OCI-LY7 (cell line): ENCODE measurements at regions not wholly inside any gene's neighbourhood (a gene's known extent, or its start where the extent isn't known, plus 50 kb on each side); places are given as distances from the start of the nearest gene placed in this dataset.
"Not testable (repeated sequence)": the region's sequence is repeated elsewhere in the genome, so short reads cannot be mapped to it uniquely, and the experiment has no call there.

Source experiments
- BruUV-seq: library from RNA; stranded (reverse); fragments of 400-500 nt; replicated peaks from 2 replicates; lab custom pipeline; 2021; lab: Mats Ljungman, UMichigan
- CTCF ChIA-PET: fragments of 300-600 bp; sonication (Branson Sonifier 250); formaldehyde crosslinking; loops from one replicate; lab custom pipeline; 2022; ENCODE audit warnings: antibody characterized with exemption; ENCODE audit not compliant: unreplicated experiment; lab: Charles Lee
- POLR2A ChIA-PET: fragments of 300-600 bp; sonication (Branson Sonifier 250); formaldehyde crosslinking; loops from one replicate; lab custom pipeline; 2022; ENCODE audit warnings: antibody characterized with exemption; lab: Charles Lee
- DNase-seq: peaks from one replicate; pipeline ENCODE4 v3.0.0-alpha.2; 2015; ENCODE audit warnings: low spot score
- H2AFZ ChIP-seq: fragments of 200-600 bp; sonication (generic), shearing (Covaris generic); 2 replicates; pipeline ENCODE4 v1.6.1; 2014; ENCODE audit warnings: mild to moderate bottlenecking, antibody characterized with exemption, low read length, moderate library complexity
- H3K27ac ChIP-seq: fragments of 200-600 bp; sonication (generic); 2 replicates; pipeline ENCODE4 v1.5.1; 2014; ENCODE audit warnings: mixed run types, low read depth, mild to moderate bottlenecking, moderate library complexity, low read length, inconsistent platforms; ENCODE audit not compliant: poor library complexity, severe bottlenecking
- H3K36me3 ChIP-seq: fragments of 200-600 bp; sonication (generic); 2 replicates; pipeline ENCODE4 v1.6.1; 2014; ENCODE audit warnings: mild to moderate bottlenecking, antibody characterized with exemption, low read length, moderate library complexity, mixed read lengths; ENCODE audit not compliant: insufficient read depth
- H3K4me1 ChIP-seq: fragments of 200-600 bp; sonication (generic); 2 replicates; pipeline ENCODE4 v1.5.1; 2014; ENCODE audit warnings: mild to moderate bottlenecking, low read length; ENCODE audit not compliant: insufficient read depth, poor library complexity, severe bottlenecking
- H3K4me2 ChIP-seq: fragments of 200-600 bp; sonication (generic); 2 replicates; pipeline ENCODE4 v1.6.1; 2014; ENCODE audit warnings: mild to moderate bottlenecking, low read length
- H3K4me3 ChIP-seq: fragments of 200-600 bp; sonication (generic); 2 replicates; pipeline ENCODE4 v1.5.1; 2014; ENCODE audit warnings: mild to moderate bottlenecking, low read depth, low read length; ENCODE audit not compliant: poor library complexity, severe bottlenecking
- H3K79me2 ChIP-seq: fragments of 200-600 bp; sonication (generic); 2 replicates; pipeline ENCODE4 v1.6.1; 2016; ENCODE audit warnings: low read depth, mild to moderate bottlenecking, low read length, moderate library complexity, mixed read lengths; ENCODE audit not compliant: insufficient read depth
- H3K9me2 ChIP-seq: fragments of 200-600 bp; sonication (generic); 2 replicates; pipeline ENCODE4 v1.6.1; 2016; ENCODE audit warnings: mild to moderate bottlenecking, low read length, mixed read lengths; ENCODE audit not compliant: insufficient read depth
- H3K9me3 ChIP-seq: fragments of 200-600 bp; sonication (generic); 2 replicates; pipeline ENCODE4 v1.6.1; 2014; ENCODE audit warnings: mild to moderate bottlenecking, mixed run types, low read length, mixed read lengths
- H4K20me1 ChIP-seq: fragments of 200-600 bp; sonication (generic); 2 replicates; pipeline ENCODE4 v1.6.1; 2014; ENCODE audit warnings: mild to moderate bottlenecking, antibody characterized with exemption, low read length, moderate library complexity, mixed read lengths; ENCODE audit not compliant: insufficient read depth
- CTCF ChIP-seq: fragments of 200-600 bp; sonication (generic); conservative IDR thresholded peaks from 2 replicates; pipeline ENCODE4 v1.5.1; 2014; ENCODE audit warnings: mild to moderate bottlenecking, antibody characterized with exemption, low read length, moderate library complexity, mixed read lengths
- EZH2phosphoT487 ChIP-seq: fragments of 200-600 bp; sonication (generic); IDR thresholded peaks from 2 replicates; pipeline ENCODE4 v1.6.1; 2018; ENCODE audit warnings: low read depth, borderline replicate concordance, mild to moderate bottlenecking, mixed run types, antibody characterized with exemption, low read length, moderate library complexity, mixed read lengths
- intact Hi-C: fragments of 100-400 bp; cut with micrococcal nuclease; formaldehyde crosslinking; loops from one replicate; pipeline ENCODE4 v1.10.0; 2022; ENCODE audit not compliant: unreplicated experiment

GRCh38 chr5:135149229-135149955 lies 115.4 kb upstream of the PITX1 start:
- DNase-seq, result no peak
- CTCF ChIA-PET, result no interaction called here
- Histone ChIP-seq H3K27ac (no peak overlapping the region), H3K4me3 (no peak overlapping the region), H4K20me1 (no peaks in the 10 kb centered on the region), H3K9me2 (no peaks in the 10 kb centered on the region), H2AFZ (no peak overlapping the region), H3K79me2 (no peaks in the 10 kb centered on the region), H3K36me3 (peaks cover 3% of the 10 kb centered on the region; the same call in 1 of the 2 replicates), H3K4me2 (no peak overlapping the region), H3K9me3 (no peaks in the 10 kb centered on the region), H3K4me1 (no peaks in the 10 kb centered on the region)
- POLR2A ChIA-PET, result no interaction called here
- no peak for TF ChIP-seq CTCF
- BruUV-seq, result no TSS peak
- intact Hi-C loops, result no loop called here

DNA sequence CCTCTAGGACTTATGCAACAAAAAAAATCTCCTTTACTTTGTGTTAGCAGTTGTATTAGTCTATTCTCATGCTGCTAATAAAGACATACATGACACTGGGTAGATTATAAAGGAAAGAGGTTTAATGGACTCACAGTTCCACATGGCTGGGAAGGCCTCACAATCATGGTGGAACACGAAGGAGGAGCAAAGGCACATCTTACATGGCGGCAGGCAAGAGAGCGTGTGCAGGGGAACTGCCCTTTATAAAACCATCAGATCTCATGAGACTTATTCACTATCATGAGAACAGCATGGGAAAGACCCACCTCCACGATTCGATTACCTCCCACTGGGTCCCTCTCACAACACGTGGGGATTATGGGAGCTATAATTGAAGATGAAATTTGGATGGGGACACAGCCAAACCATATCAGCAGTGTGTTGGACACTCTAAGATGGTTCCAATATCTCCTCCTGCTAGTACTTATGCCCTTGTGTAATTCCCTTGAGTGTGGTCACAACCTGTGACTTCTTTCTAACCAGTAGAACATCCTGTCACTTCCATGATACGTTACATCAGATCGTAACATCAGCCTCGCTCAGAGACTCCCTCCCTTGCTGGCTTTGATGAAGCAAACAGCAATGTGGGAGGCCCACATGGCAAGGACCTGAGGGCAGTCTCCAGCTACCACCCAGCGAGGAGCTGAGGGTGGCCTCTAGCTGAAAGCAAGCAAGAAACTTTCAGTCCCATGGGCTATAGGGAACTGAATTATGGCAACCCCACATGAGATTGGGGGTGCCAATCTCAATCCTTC lies 113.5 kb upstream of the PITX1 start:
- Histone ChIP-seq H3K79me2 (no peaks in the 10 kb centered on the region), H3K9me2 (no peaks in the 10 kb centered on the region), H3K36me3 (peaks cover 3% of the 10 kb centered on the region; the same call in 1 of the 2 replicates), H3K4me3 (no peak overlapping the region), H2AFZ (no peak overlapping the region), H3K4me2 (no peak overlapping the region), H3K4me1 (no peaks in the 10 kb centered on the region), H4K20me1 (no peaks in the 10 kb centered on the region), H3K9me3 (no peaks in the 10 kb centered on the region), H3K27ac (no peak overlapping the region)
- no peak for TF ChIP-seq CTCF
- TF ChIP-seq EZH2phosphoT487, result no peak
- DNase-seq, result no peak
- ChIA-PET POLR2A (no interaction called here), CTCF (no interaction called here)
- intact Hi-C loops, result no loop called here
- no TSS peak for BruUV-seq

DNA sequence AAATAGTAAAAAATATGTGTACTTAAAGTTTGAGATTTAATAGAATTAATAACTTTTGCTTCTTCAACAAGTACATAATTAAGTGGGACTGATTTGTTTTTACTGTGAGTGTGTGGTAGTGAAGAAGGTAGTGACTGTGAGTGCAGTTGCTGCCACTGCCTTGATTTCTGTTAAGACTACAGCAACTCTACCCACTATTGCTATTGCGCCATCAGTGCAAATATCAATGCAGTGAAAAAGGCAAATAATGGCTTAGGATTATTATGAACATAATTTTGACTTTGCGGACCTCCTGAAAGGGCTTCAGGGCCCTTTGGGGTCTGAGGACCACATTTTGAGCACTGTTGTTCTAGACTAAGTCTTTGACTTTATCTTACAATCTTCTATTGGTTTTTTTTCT lies 112.0 kb upstream of the PITX1 start:
- DNase-seq, result no peak
- no peaks in the 10 kb centered on the region for H3K9me2 ChIP-seq
- H3K79me2 ChIP-seq, result no peaks in the 10 kb centered on the region
- POLR2A ChIA-PET, result interaction anchor here (1.0 kb wide), 1 partner anchor 42 kb away, joined by 3 read pairs; no protein-coding TSS in a partner anchor
- CTCF ChIA-PET, result no interaction called here
- no peak overlapping the region for H2AFZ ChIP-seq
- peaks cover 3% of the 10 kb centered on the region; the same call in 1 of the 2 replicates for H3K36me3 ChIP-seq
- H3K27ac ChIP-seq, result no peak overlapping the region
- H4K20me1 ChIP-seq, result no peaks in the 10 kb centered on the region
- H3K4me1 ChIP-seq, result peaks cover 6% of the 10 kb centered on the region
- no peak overlapping the region for H3K4me3 ChIP-seq
- no TSS peak for BruUV-seq
- H3K4me2 ChIP-seq, result no peak overlapping the region
- H3K9me3 ChIP-seq, result no peaks in the 10 kb centered on the region
- no peak for TF ChIP-seq EZH2phosphoT487
- no peak for TF ChIP-seq CTCF
- intact Hi-C loops, result no loop called here

- peaks cover 18% of the 10 kb centered on the region for H3K4me1 ChIP-seq
- H4K20me1 ChIP-seq, DNase-seq, H3K4me3 ChIP-seq, H3K27ac ChIP-seq, H3K36me3 ChIP-seq, H2AFZ ChIP-seq, intact Hi-C loops, H3K79me2 ChIP-seq, BruUV-seq, H3K9me3 ChIP-seq, H3K9me2 ChIP-seq, H3K4me2 ChIP-seq, CTCF ChIA-PET: not testable (repeated sequence)
- POLR2A ChIA-PET, result interaction anchor here (0.7 kb wide), 1 partner anchor 1321 kb away, joined by 3 read pairs; no protein-coding TSS in a partner anchor
These were observed 109.7 kb upstream of the PITX1 start for GRCh38 chr5:135143682-135144081.
